Right hindlimb (tissue), 1 donor: ENCODE measurements at regions not wholly inside any gene's neighbourhood (a gene's known extent, or its start where the extent isn't known, plus 50 kb on each side); places are given as distances from the start of the nearest gene placed in this dataset.
"Not testable (repeated sequence)": the region's sequence is repeated elsewhere in the genome, so short reads cannot be mapped to it uniquely, and the experiment has no call there.

Source experiments
- DNase-seq: peaks from one replicate; pipeline ENCODE4 v3.0.0-alpha.2; 2018

DNA sequence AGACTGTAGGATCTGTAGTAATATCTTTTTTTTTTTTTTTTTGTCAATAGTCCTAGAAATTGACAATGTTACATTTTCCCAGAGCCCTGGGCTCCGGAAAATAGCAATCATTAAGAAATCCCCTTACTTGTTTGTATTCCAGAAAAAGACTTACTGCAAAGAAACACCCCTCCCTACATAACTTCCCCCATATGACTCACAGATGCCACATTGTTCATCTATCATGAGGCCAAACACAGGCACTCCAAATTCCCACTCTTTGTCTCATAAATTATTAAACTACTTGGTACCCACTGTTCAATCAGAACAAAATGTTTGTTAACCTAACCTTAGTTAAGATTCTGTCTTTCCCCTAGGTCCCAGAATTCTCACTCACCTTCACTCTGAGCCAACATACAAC is 53.5 kb downstream of the TEX51 start:
- no peak for DNase-seq

- DNase-seq, result no peak
Measured at GRCh38 chr2:126953483-126953882, 54.8 kb downstream of the TEX51 start.

GRCh38 chr2:126954831-126955230 is 56.1 kb downstream of the TEX51 start:
- no peak for DNase-seq

DNA sequence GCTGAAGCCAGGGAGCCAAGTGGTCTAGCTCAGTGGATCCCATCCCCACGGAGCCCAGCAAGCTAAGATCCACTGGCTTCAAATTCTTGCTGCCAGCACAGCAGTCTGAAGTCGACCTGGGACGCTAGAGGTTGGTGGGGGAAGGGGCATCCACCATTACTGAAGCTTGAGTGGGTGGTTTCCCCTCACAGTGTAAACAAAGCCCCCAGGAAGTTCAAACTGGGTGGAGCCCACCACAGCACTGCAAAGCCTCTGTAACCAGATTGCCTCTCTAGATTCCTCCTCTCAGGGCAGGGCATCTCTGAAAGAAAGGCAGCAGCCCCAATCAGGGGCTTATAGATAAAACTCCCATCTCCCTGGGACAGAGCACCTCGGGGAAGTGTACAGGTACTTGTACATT is 58.1 kb downstream of the TEX51 start:
- not testable (repeated sequence) for DNase-seq

- DNase-seq, result peak; percentile 72
Measured at GRCh38 chr2:126963390-126963789, 64.7 kb downstream of the TEX51 start.

GRCh38 chr2:126966601-126967000 is 67.9 kb downstream of the TEX51 start:
- no peak for DNase-seq

DNA sequence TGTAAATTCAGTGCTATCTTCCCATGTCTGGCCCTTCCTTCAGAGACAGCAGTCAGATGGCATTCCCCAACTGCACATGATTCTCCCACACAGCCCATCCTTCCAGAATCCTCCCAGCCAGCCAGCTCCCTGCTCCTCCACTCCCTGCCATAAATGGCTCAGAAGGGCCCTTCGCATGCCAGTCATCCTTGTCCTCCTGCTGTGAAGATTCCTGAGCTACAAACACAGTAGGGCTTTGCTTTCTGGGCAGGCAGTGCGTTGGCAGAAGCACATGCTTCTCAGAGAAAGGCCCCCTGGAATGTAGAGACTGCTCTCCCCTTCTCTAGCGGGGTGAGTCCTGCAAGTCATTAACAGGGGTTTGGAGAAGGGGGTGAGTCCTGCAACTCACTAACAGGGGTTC is 71.9 kb downstream of the TEX51 start:
- DNase-seq, result no peak

DNA sequence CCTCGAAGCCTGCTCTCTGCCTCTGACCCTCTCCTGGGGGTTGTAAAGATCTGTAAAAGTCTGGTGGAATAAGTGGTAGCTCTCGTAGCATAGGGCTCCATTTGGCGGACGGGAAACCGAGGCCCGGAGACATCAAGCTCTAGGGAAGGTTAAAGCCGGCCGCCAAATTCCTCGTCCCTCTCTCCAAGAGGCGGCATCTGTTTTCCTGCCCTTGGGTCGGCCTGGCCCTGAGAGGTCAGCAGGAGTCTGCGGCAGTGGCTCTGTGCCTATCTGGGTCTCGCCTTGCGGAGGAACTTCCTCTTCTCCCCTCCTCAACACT is 72.4 kb downstream of the TEX51 start:
- no peak for DNase-seq

GRCh38 chr2:126971481-126972278 is 73.0 kb downstream of the TEX51 start:
- peak; percentile 83 for DNase-seq

- no peak for DNase-seq
Measured at GRCh38 chr2:126972279-126972626, 73.6 kb downstream of the TEX51 start.

DNA sequence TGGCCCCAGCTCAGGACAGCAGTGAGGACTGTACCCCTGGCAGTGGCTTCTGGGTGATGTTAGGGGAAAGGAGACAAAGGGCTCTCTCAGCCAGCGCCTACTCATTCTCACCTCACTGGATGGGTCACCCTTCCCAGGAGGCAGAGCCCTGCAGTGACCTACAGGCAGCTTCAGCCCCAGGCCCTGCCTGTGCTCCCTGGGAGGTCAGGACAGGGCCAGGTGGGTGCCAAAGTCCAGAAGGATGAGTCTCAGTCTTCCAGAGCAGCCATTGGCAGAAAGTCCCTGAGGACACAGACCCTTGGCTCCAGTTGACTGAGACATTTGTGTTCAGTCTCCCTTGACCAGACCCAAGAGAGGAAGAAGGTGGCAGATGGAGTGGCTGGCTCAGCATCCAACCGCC is 75.1 kb downstream of the TEX51 start:
- no peak for DNase-seq

DNA sequence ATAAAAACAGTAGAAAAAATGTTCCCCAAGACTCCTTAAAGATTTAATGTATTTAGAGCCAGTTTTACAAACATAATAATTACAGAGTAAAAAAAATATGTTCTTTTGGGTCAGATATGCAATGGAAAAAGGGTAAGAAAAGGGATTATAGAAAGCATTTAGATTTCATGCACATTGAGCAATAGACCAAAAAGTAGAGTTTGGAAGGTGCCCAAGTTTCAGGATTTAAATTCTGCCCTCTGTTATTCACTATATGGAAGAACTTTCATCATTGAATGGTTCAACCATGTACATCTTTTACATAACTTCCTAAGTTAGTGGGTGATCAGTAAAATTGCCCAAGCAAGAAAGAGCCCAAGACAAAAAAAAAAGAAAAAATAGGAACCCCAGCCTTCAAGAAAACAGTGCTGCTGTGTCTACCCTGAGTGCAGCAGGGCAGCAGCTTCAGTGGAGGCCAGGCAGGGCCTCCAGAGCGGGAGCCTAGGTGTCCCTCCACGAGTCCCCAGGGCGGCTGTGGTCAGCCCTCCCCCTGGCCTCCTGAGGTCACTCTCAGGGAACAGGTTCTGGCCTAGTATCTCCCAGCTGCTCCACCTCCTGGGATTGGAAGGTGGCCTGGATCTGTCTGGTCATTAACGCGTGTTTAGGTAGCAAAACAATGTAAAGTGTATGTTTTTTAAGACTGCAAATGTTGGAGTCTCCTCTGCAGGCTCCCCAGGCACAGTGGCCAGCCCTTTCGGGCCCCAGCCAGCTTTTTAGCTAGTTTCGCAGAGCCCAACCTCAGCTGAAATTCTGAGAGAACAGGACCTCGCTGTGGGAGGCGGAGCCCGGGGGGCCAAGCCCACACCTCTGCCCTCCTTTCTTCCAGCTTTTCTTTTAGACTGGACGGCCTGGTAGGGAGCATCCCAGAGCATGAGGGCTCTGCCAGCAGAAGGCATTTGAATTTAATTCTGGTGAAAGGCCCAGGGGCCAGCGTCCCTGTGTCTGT is 77.3 kb downstream of the TEX51 start:
- DNase-seq, result no peak

- DNase-seq, result no peak
Measured at GRCh38 chr2:126976721-126977328, 78.1 kb downstream of the TEX51 start.

DNA sequence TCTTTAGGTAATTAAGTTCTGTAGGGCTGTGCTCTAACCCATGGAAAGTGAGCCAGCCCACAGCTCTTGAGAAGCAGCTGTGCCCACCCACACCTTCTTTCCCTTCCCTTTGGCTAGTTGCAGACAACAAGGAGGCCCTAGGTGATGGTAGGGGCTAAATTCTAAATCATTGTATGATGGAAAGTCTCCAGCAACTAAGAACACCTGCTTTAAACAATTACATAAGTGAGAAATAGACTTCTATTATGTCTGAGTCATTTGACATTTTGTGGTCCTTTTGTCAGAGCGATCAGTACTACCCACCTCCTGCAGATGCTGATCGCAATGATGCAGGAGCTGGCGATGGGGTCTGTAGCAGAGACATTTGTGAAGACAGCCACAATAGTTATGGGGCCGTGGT is 79.6 kb downstream of the TEX51 start:
- DNase-seq, result no peak

DNA sequence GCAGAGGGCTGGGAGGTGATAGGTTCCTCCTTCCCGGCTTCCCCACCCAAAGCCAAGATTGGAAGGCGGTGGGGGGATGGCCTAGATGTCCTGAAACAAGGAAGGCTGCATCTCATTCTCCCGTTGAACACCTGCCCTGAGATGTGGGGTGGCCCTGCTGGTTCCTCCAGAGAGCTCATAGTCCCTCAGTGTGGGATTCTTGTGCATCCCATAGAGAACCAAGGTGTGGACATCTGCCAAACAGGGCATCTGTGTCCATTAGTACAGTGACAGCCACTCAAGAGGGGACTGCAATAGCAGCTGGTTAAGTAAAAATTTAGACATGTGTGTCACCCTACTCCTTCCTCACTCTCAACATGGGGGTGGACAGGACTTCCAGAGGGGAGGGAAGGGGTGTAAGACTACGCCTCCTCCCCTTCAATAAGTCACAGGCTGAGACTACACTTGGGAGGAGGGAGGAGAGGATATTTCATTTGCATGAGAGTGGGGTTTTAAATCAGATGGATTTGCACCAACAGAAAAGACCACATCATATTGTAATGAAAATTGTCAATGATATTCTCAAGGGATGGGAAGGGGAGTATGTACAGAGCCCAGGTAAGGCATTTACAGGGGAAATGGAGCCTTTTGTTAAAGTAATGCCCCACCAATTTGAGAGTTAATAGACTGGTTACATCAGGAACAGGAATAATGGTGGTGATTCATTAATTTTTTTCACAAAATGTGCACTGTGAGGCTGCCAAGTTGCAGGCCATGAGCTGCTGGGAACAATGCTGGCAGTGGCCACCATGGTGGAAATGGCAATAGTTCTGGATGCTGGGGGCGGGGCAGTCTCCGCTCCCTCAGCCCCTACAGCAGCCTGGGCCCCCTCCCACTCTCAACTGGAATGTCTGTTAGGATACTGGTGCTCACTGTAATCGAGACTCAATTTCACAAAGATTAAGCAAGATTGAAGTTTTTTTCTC is 80.6 kb downstream of the TEX51 start:
- DNase-seq, result no peak

DNA sequence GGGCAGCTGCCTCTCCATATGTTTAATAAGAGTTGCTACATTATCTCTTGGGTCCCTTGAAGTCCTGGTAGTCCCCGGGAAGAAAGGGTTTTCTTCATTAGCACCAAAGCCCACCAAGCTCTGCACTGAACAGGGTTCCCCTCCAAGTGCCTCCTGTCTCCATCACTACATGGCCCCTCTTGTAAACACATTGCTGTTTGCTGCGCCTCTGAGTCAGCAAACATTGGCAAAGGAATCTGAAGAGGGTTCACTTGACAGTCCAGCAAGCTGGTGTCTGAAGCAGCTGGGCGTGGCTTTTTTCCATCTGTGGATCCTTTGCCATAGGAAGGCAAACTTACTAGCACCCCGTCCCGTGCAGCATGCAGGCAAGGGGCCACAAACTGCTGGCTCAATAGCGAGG is 82.8 kb downstream of the TEX51 start:
- no peak for DNase-seq

- no peak for DNase-seq
Measured at GRCh38 chr2:126982935-126983334, 84.2 kb downstream of the TEX51 start.

DNA sequence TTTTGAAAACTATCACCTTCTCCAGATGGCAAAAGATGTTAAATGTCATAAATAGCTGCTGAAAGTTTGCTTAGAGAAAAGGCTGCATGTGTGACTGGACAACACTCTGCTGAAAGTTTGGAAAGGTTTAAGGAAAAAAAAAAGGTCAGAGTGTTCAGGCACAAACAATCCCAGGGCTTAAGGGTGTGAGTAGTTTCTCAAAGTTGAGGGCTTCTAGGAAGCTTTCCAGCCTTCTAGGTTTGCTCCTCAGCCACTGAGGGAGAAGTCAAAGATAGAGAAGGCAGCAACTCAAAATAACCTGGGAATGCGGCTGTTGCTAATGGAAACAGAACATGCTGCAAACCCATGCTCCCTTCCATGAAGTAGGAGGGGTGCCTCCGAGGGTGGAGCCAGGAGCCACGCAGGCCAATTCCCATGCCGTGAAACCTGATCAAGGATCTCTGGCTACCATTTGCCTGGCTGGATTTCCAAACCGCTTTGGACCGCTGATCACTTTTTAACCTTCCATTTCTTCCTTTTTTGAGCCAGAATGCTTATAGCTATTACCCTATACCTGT is 88.0 kb downstream of the TEX51 start:
- no peak for DNase-seq

DNA sequence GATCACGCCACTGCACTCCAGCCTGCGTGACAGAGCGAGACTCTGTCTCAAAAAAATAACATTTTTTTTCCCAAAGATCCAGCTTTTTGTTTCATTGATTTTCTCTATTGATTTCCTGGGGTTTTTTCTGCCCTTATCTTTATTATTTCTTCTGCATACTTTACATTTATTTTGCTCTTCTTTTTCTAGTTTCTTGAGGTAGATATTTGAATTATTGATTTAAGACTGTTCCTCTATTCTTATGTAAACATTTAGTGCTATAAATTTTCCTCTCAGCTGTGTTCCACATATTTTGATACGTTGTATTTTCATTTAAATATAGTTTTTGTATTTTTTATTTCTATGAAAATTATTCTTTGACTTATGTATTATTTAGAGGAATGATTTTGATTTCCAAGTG is 89.8 kb downstream of the TEX51 start:
- DNase-seq, result no peak

DNA sequence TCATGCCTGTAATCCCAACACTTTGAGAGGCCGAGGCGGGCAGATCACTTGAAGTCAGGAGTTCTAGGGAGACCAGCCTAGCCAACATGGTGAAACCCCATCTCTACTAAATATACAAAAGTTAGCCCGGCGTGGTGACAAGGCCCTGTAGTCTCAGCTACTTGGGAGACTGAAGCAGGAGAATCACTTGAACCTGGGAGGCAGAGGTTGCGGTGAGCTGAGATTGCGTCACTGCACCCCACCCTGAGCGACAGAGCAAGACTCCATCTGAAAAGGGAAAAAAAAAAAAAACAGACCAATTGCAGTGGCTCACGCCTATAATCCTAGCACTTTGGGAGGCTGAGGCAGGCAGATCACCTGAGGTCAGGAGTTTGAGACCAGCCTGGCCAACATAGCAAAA is 90.4 kb downstream of the TEX51 start:
- not testable (repeated sequence) for DNase-seq

DNA sequence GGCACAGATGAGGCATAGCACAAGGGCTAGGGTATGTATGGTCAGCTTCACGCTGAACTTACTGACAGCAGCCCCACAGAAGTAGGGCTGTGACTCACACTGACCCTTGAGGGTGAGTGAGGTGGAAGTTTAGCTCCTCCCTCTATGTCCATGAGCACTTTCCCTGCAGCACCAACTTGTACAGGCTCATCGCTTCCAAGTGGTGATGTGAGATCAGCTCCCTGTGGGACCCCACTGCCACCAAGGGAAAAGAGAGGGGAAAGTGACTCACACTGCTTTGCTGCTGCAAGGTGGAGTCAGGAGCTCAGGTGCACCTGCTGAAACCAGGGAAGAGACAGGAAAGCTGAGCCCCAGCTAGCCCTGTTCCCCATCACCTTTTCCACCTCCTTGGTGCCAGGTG is 91.5 kb downstream of the TEX51 start:
- no peak for DNase-seq
